Liver (tissue), 7 donors: ENCODE measurements at regions not wholly inside any gene's neighbourhood (a gene's known extent, or its start where the extent isn't known, plus 50 kb on each side); places are given as distances from the start of the nearest gene placed in this dataset.

Experiments
- DNase-seq: peaks from one replicate; pipeline ENCODE4 v3.0.0-alpha.2; 2017; ENCODE audit warnings: low spot score
- H3K27ac ChIP-seq, 2 donors: one replicate each; pipeline ENCODE4 v1.7.0; 2013; ENCODE audit warnings: inconsistent platforms in 2 of 2, low read length in 2 of 2, control low read depth in 1 of 2, low read depth in 1 of 2, mild to moderate bottlenecking in 1 of 2
- H3K27me3 ChIP-seq, 4 donors: one replicate each; pipeline versions ENCODE4 v1.6.1 to v1.7.0; 2013; ENCODE audit warnings: low read length in 3 of 4, inconsistent platforms in 1 of 4, mild to moderate bottlenecking in 1 of 4, moderate library complexity in 1 of 4; ENCODE audit not compliant: control insufficient read depth in 4 of 4, insufficient read depth in 4 of 4
- H3K36me3 ChIP-seq, 4 donors: one replicate each; pipeline versions ENCODE4 v1.6.1 to v1.7.0; 2013; ENCODE audit warnings: low read length in 3 of 4, mild to moderate bottlenecking in 3 of 4, low read depth in 1 of 4, moderate library complexity in 1 of 4; ENCODE audit not compliant: control insufficient read depth in 4 of 4, insufficient read depth in 3 of 4
- H3K4me1 ChIP-seq, 4 donors: one replicate each; pipeline versions ENCODE4 v1.6.1 to v1.7.0; 2013; ENCODE audit warnings: low read length in 3 of 4, mild to moderate bottlenecking in 3 of 4, moderate library complexity in 1 of 4; ENCODE audit not compliant: control insufficient read depth in 4 of 4, insufficient read depth in 4 of 4
- H3K4me3 ChIP-seq, 3 donors: one replicate each; pipeline versions ENCODE4 v1.6.1 to v1.7.0; 2013; ENCODE audit warnings: low read length in 3 of 3, control low read depth in 1 of 3, low read depth in 1 of 3, mild to moderate bottlenecking in 1 of 3
- H3K9ac ChIP-seq, 2 donors: one replicate each; pipeline ENCODE4 v1.7.0; 2013; ENCODE audit warnings: low read length in 2 of 2, mild to moderate bottlenecking in 2 of 2, moderate library complexity in 2 of 2, control low read depth in 1 of 2, low read depth in 1 of 2
- H3K9me3 ChIP-seq, 4 donors: one replicate each; pipeline versions ENCODE4 v1.6.1 to v1.7.0; 2013; ENCODE audit warnings: low read length in 3 of 4; ENCODE audit not compliant: control insufficient read depth in 4 of 4
- EGR1 ChIP-seq, 2 donors: IDR thresholded peaks; 2 replicates each; pipeline ENCODE4 v1.6.1; 2016 to 2018; ENCODE audit warnings: antibody characterized with exemption in 2 of 2, low read depth in 2 of 2
- FOXA1 ChIP-seq: IDR thresholded peaks from 2 replicates; pipeline ENCODE4 v1.6.1; 2016; ENCODE audit warnings: antibody characterized with exemption
- FOXA2 ChIP-seq: IDR thresholded peaks from 2 replicates; pipeline ENCODE4 v1.6.1; 2016; ENCODE audit warnings: antibody characterized with exemption
- HNF4A ChIP-seq, 2 donors: conservative IDR thresholded peaks; 2 replicates each; pipeline ENCODE4 v1.6.1; 2016; ENCODE audit warnings: antibody characterized with exemption in 2 of 2, mild to moderate bottlenecking in 2 of 2
- HNF4G ChIP-seq: IDR thresholded peaks from 2 replicates; pipeline ENCODE4 v1.6.1; 2016; ENCODE audit warnings: antibody characterized with exemption
- MAX ChIP-seq: IDR thresholded peaks from 2 replicates; pipeline ENCODE4 v1.6.1; 2016; ENCODE audit warnings: antibody characterized with exemption
- NR2F2 ChIP-seq: IDR thresholded peaks from 2 replicates; pipeline ENCODE4 v1.6.1; 2016; ENCODE audit warnings: antibody characterized with exemption
- RAD21 ChIP-seq, 2 donors: IDR thresholded peaks; 2 replicates each; pipeline ENCODE4 v1.6.1; 2016; ENCODE audit warnings: antibody characterized with exemption in 2 of 2, mild to moderate bottlenecking in 2 of 2
- REST ChIP-seq: IDR thresholded peaks from 2 replicates; pipeline ENCODE4 v1.6.1; 2016; ENCODE audit warnings: antibody characterized with exemption, mild to moderate bottlenecking
- RXRA ChIP-seq, 2 donors: IDR thresholded peaks; 2 replicates each; pipeline ENCODE4 v1.6.1; 2017 to 2018; ENCODE audit warnings: antibody characterized with exemption in 2 of 2, mild to moderate bottlenecking in 1 of 2
- SP1 ChIP-seq: IDR thresholded peaks from 2 replicates; pipeline ENCODE4 v1.6.1; 2018; ENCODE audit warnings: antibody characterized with exemption, mild to moderate bottlenecking
- TAF1 ChIP-seq: conservative IDR thresholded peaks from 2 replicates; pipeline ENCODE4 v1.6.1; 2016; ENCODE audit warnings: antibody characterized with exemption, mild to moderate bottlenecking
- YY1 ChIP-seq: IDR thresholded peaks from 2 replicates; pipeline ENCODE4 v1.6.1; 2016; ENCODE audit warnings: antibody characterized with exemption, mild to moderate bottlenecking
- ZBTB33 ChIP-seq: IDR thresholded peaks from 2 replicates; pipeline ENCODE4 v1.6.1; 2016; ENCODE audit warnings: antibody characterized with exemption
- WGBS: extraction: QIAGEN DNeasy Blood & Tissue Kit; methylation state at CpG from one replicate; pipeline ENCODE4 v1.1.7; 2013; 5-methylcytosine and 5-hydroxymethylcytosine counted together
- donor health status: healthy.
- donor health status: healthy.
- donor health status: healthy.
- donor health status: healthy.

GRCh38 chr4:176902710-176903323 lies 110.1 kb upstream of the VEGFC start:
- no peaks in the 10 kb centered on the region for H3K4me1 ChIP-seq
- H3K9ac ChIP-seq: no peak overlapping the region
- H3K27me3 ChIP-seq: peaks cover 0 to 6% (median 0%) of the 10 kb centered on the region in 4 donors
- H3K36me3 ChIP-seq: no peaks in the 10 kb centered on the region
- no peak overlapping the region for H3K27ac ChIP-seq
- no peak overlapping the region for H3K4me3 ChIP-seq
- 76% methylated on average over 5 of the region's 5 CpGs for WGBS
- no peak for TF ChIP-seq MAX
- H3K9me3 ChIP-seq: no peaks in the 10 kb centered on the region
- no peak for DNase-seq

GRCh38 chr4:176906709-176907108 lies 114.0 kb upstream of the VEGFC start:
- TF ChIP-seq MAX (no peak), HNF4A (conservative IDR thresholded peaks at IDR 0.05) (no peak), ZBTB33 (no peak), REST (no peak), HNF4G (no peak), YY1 (no peak), NR2F2 (no peak), FOXA1 (no peak), TAF1 (no peak)
- WGBS: 74% methylated on average over 7 of the region's 7 CpGs
- DNase-seq: no peak

GRCh38 chr4:176910646-176911045 lies 117.9 kb upstream of the VEGFC start:
- H3K36me3 ChIP-seq: no peaks in the 10 kb centered on the region
- H3K9me3 ChIP-seq: no peaks in the 10 kb centered on the region
- no peak overlapping the region for H3K9ac ChIP-seq
- no peak overlapping the region for H3K4me3 ChIP-seq
- no peak overlapping the region for H3K27ac ChIP-seq
- no peaks in the 10 kb centered on the region for H3K27me3 ChIP-seq
- no peak for DNase-seq
- H3K4me1 ChIP-seq: no peaks in the 10 kb centered on the region
- 74% methylated on average over 2 of the region's 2 CpGs for WGBS
- TF ChIP-seq RXRA (IDR thresholded peaks at IDR 0.05): no peak
- TF ChIP-seq EGR1 (IDR thresholded peaks at IDR 0.05; ENCODE audit: low read depth in 2 of 2): no peak
- TF ChIP-seq RAD21 (IDR thresholded peaks at IDR 0.05): no peak
- TF ChIP-seq SP1: no peak
- no peak for TF ChIP-seq FOXA2
- TF ChIP-seq ZBTB33: no peak
- no peak for TF ChIP-seq FOXA1
- TF ChIP-seq TAF1: no peak
- TF ChIP-seq NR2F2: no peak
- no peak for TF ChIP-seq HNF4G

More at GRCh38 chr4:176906709-176907108, 114.0 kb upstream of the VEGFC start:
- Histone ChIP-seq H3K27ac (no peak overlapping the region), H3K9me3 (no peaks in the 10 kb centered on the region), H3K9ac (no peak overlapping the region), H3K27me3 (peaks cover 0 to 6% (median 0%) of the 10 kb centered on the region in 4 donors), H3K4me3 (no peak overlapping the region), H3K36me3 (no peaks in the 10 kb centered on the region), H3K4me1 (no peaks in the 10 kb centered on the region)
